K562 (cell line): ENCODE measurements at regions not wholly inside any gene's neighbourhood (a gene's known extent, or its start where the extent isn't known, plus 50 kb on each side); places are given as distances from the start of the nearest gene placed in this dataset.

Source experiments
- ATAC-seq: fragments of 200-7000 bp; cut with Tn5 transposase; 3 replicates; pipeline ENCODE4 v1.9.1; 2020; ENCODE audit warnings: moderate library complexity
- BruUV-seq: library from RNA; stranded (reverse); fragments of 400-500 nt; replicated peaks from 2 replicates; lab custom pipeline; 2021; lab: Mats Ljungman, UMichigan
- CTCF ChIA-PET: fragments of 300-600 bp; formaldehyde crosslinking; extraction: SDS; loops from one replicate; lab custom pipeline; 2021; ENCODE audit warnings: low intra/inter-chr PET ratio; lab: Yijun Ruan, JAX
- POLR2A ChIA-PET: fragments of 300-600, 350-650 bp; sonication (Branson Sonifier 250); formaldehyde crosslinking; extraction: SDS; loops from one replicate; lab custom pipeline; 2021; ENCODE audit warnings: antibody characterized with exemption, inconsistent platforms; lab: Yijun Ruan, JAX
- DNase-seq, 4 experiments: peaks; one replicate each; pipeline versions ENCODE4 v3.0.0 to v3.0.0-alpha.2; 2011 to 2018; ENCODE audit warnings: low spot score in 3 of 4, mixed read lengths in 3 of 4; ENCODE audit errors: extremely low read depth in 1 of 4
- FAIRE-seq: peaks from 2 replicates; lab custom pipeline; 2011; peaks lifted over from hg19 to GRCh38; lab: Jason Lieb, UNC
- H2AFZ ChIP-seq: 2 replicates; pipeline ENCODE4 v1.6.0; 2011; ENCODE audit warnings: low read depth, low read length, control low read depth, inconsistent platforms
- H3K27ac ChIP-seq: fragments of 200-600 bp; 3 replicates; pipeline ENCODE4 v1.8.0; 2011; ENCODE audit warnings: low read depth, mild to moderate bottlenecking, control low read depth, inconsistent platforms, low read length, moderate library complexity, mixed read lengths; ENCODE audit errors: extremely low read depth
- H3K27me3 ChIP-seq, 2 experiments: fragments of 300-600 bp in 1 of 2; 2 replicates in 1 of 2; 3 replicates in 1 of 2; pipeline versions ENCODE4 v1.6.0 to v1.8.0; 2011; ENCODE audit warnings: inconsistent platforms in 2 of 2, low read length in 2 of 2, mild to moderate bottlenecking in 1 of 2, mixed read lengths in 1 of 2, moderate library complexity in 1 of 2; ENCODE audit not compliant: control insufficient read depth in 2 of 2, insufficient read depth in 2 of 2
- H3K36me3 ChIP-seq: fragments of 300-600 bp; 3 replicates; pipeline ENCODE4 v1.8.0; 2011; ENCODE audit warnings: mild to moderate bottlenecking, low read length, inconsistent platforms; ENCODE audit not compliant: control insufficient read depth, insufficient read depth
- H3K4me1 ChIP-seq, 2 experiments: fragments of 200-600 bp in 1 of 2; replicated peaks in 1 of 2; 2 replicates in 1 of 2; 3 replicates in 1 of 2; pipeline versions ENCODE4 v1.5.1 to v1.8.0; 2011; ENCODE audit warnings: inconsistent platforms in 2 of 2, low read length in 2 of 2, mild to moderate bottlenecking in 1 of 2, mixed read lengths in 1 of 2, moderate library complexity in 1 of 2; ENCODE audit not compliant: control insufficient read depth in 2 of 2, insufficient read depth in 2 of 2
- H3K4me2 ChIP-seq: 2 replicates; pipeline ENCODE4 v1.6.1; 2011; ENCODE audit warnings: low read length, control low read depth, inconsistent platforms, mixed read lengths; ENCODE audit not compliant: insufficient read depth
- H3K4me3 ChIP-seq: fragments of 200-600 bp; sonication (generic), shearing (Covaris generic); 2 replicates; pipeline ENCODE4 v1.5.1; 2016; ENCODE audit warnings: control low read depth, inconsistent platforms
- H3K79me2 ChIP-seq: fragments of 200-600 bp; 3 replicates; pipeline ENCODE4 v1.8.0; 2011; ENCODE audit warnings: low read length, inconsistent platforms; ENCODE audit not compliant: control insufficient read depth, insufficient read depth
- H3K9ac ChIP-seq, 2 experiments: 2 replicates each; pipeline versions ENCODE4 v1.6.0 to v1.6.1; 2011; ENCODE audit warnings: low read depth in 2 of 2, low read length in 2 of 2, control low read depth in 1 of 2, inconsistent platforms in 1 of 2, mild to moderate bottlenecking in 1 of 2, mixed read lengths in 1 of 2; ENCODE audit not compliant: insufficient read depth in 1 of 2
- H3K9me1 ChIP-seq: one replicate; pipeline ENCODE4 v1.6.0; 2011; ENCODE audit warnings: inconsistent platforms, mild to moderate bottlenecking, low read length, moderate library complexity; ENCODE audit not compliant: control insufficient read depth, insufficient read depth
- H3K9me3 ChIP-seq: replicated peaks from 2 replicates; pipeline ENCODE4 v1.5.1; 2011; ENCODE audit warnings: low read depth, low read length, inconsistent platforms; ENCODE audit not compliant: control insufficient read depth, insufficient read depth
- H4K20me1 ChIP-seq: replicated peaks from 2 replicates; pipeline ENCODE4 v1.6.1; 2011; ENCODE audit warnings: low read length, inconsistent platforms, mixed read lengths; ENCODE audit not compliant: control insufficient read depth, insufficient read depth
- C11orf30 ChIP-seq: fragments of 450-650 bp; IDR thresholded peaks from 2 replicates; pipeline ENCODE4 v1.6.1; 2016; ENCODE audit warnings: low read depth, mild to moderate bottlenecking
- CAMTA2 ChIP-seq: fragments of 250-450 bp; sonication (Bioruptor Pico); conservative IDR thresholded peaks from 2 replicates; pipeline ENCODE4 v1.5.1; 2022
- EGR1 ChIP-seq: fragments of 450-650 bp; conservative IDR thresholded peaks from 2 replicates; pipeline ENCODE4 v1.6.1; 2017; ENCODE audit warnings: mild to moderate bottlenecking
- EHMT2 ChIP-seq: fragments of 450-650 bp; IDR thresholded peaks from 2 replicates; pipeline ENCODE4 v1.6.1; 2018; ENCODE audit warnings: antibody characterized with exemption
- JUN ChIP-seq, 2 experiments: sonication (generic) in 1 of 2; formaldehyde crosslinking in 1 of 2; IDR thresholded peaks; 2 replicates each; pipeline versions ENCODE4 v1.6.1 to v1.8.0; 2012 to 2022; ENCODE audit warnings: borderline replicate concordance in 2 of 2, mild to moderate bottlenecking in 2 of 2, improper control_type of control experiment in 1 of 2, low read depth in 1 of 2, low read length in 1 of 2, missing genetic modification reagents in 1 of 2
- LARP7 ChIP-seq: fragments of 450-650 bp; IDR thresholded peaks from 2 replicates; pipeline ENCODE4 v1.6.1; 2016
- MAFF ChIP-seq: IDR thresholded peaks from 2 replicates; pipeline ENCODE4 v1.6.1; 2012; ENCODE audit warnings: low read length, improper control_type of control experiment
- NFE2 ChIP-seq: IDR thresholded peaks from 2 replicates; pipeline ENCODE4 v1.6.1; 2014; ENCODE audit warnings: antibody characterized with exemption, low read depth
- RFX1 ChIP-seq: fragments of 450-650 bp; IDR thresholded peaks from 2 replicates; pipeline ENCODE4 v1.6.1; 2016; ENCODE audit warnings: mild to moderate bottlenecking, moderate library complexity
- SETDB1 ChIP-seq: IDR thresholded peaks from one replicate; pipeline ENCODE4 v1.6.1; 2012; ENCODE audit warnings: low read length, control low read depth, inconsistent platforms
- SMC3 ChIP-seq: conservative IDR thresholded peaks from 2 replicates; pipeline ENCODE4 v1.6.1; 2011; ENCODE audit warnings: low read depth, low read length, improper control_type of control experiment; ENCODE audit not compliant: insufficient read depth
- STAG1 ChIP-seq: sonication (generic); formaldehyde crosslinking; IDR thresholded peaks from 2 replicates; pipeline ENCODE4 v1.5.0; 2020; ENCODE audit warnings: missing genetic modification reagents, borderline replicate concordance
- ZFP91 ChIP-seq: sonication (generic); formaldehyde crosslinking; IDR thresholded peaks from 2 replicates; pipeline ENCODE4 v1.8.0; 2022; ENCODE audit warnings: mild to moderate bottlenecking, missing genetic modification reagents
- ZNF311 ChIP-seq: fragments of 250-450 bp; sonication (Bioruptor Pico); IDR thresholded peaks from 2 replicates; pipeline ENCODE4 v1.4.0; 2020; ENCODE audit warnings: mild to moderate bottlenecking, moderate library complexity
- WGBS: fragments of 100-300 bp; shearing (Covaris generic); methylation state at CpG from one replicate; pipeline ENCODE4 v1.1.6; 2016; ENCODE audit warnings: low coverage, mixed read lengths; ENCODE audit not compliant: insufficient coverage; ENCODE audit errors: missing lambda C conversion rate; 5-methylcytosine and 5-hydroxymethylcytosine counted together
- in situ Hi-C: fragments of 300-500 bp; cut with MboI; formaldehyde crosslinking; loops from 4 replicates; pipeline ENCODE4 v1.15.0; 2018; ENCODE audit warnings: inconsistent platforms, mixed read lengths
- intact Hi-C: fragments of 100-400 bp; cut with micrococcal nuclease; formaldehyde crosslinking; loops from 2 replicates; pipeline ENCODE4 v1.14.2; 2022

GRCh38 chr11:112797092-112797491 is 164.1 kb upstream of the NCAM1 start:
- Histone ChIP-seq H3K79me2 (no peaks in the 10 kb centered on the region), H2AFZ (no peak overlapping the region), H3K36me3 (no peaks in the 10 kb centered on the region), H3K9me3 (no peaks in the 10 kb centered on the region), H3K4me1 (no peaks in the 10 kb centered on the region), H4K20me1 (0 out of 2 replicates have a peak, but pooled peaks cover 4% of the 10 kb centered on the region), H3K4me2 (no peak overlapping the region), H3K9ac (no peak overlapping the region), H3K4me3 (no peak overlapping the region), H3K27ac (no peak overlapping the region), H3K9me1 (no peaks in the 10 kb centered on the region), H3K27me3 (peaks cover 0 to 23% of the 10 kb centered on the region in 2 experiments; a peak in 2 of 5 replicates)
- TF ChIP-seq RFX1 (peak; percentile 54), ZNF311 (CRISPR knock-in tag) (no peak)
- intact Hi-C loops: loop anchor here (5.0 to 10.0 kb wide), 2 partner anchors 315 to 512 kb away; no protein-coding TSS in a partner anchor
- in situ Hi-C loops: no loop called here
- ATAC-seq: no peak
- 4% methylated on average over 2 of the region's 2 CpGs for WGBS
- POLR2A ChIA-PET: no interaction called here
- no peak for DNase-seq
- no TSS peak for BruUV-seq
- CTCF ChIA-PET: interaction anchor here (1.4 kb wide), 1 partner anchor 493 kb away, joined by 3 read pairs; no protein-coding TSS in a partner anchor
- no peak for FAIRE-seq

- H3K36me3 ChIP-seq: no peaks in the 10 kb centered on the region
- intact Hi-C loops (loop anchor here (2.0 to 10.0 kb wide), 3 partner anchors 315 to 513 kb away; no protein-coding TSS in a partner anchor), in situ Hi-C loops (no loop called here)
- no peaks in the 10 kb centered on the region for H3K4me1 ChIP-seq
- 0 out of 2 replicates have a peak, but pooled peaks cover 4% of the 10 kb centered on the region for H4K20me1 ChIP-seq
- no peaks in the 10 kb centered on the region for H3K9me1 ChIP-seq
- peaks cover 0 to 23% of the 10 kb centered on the region in 2 experiments; a peak in 2 of 5 replicates for H3K27me3 ChIP-seq
- no peak overlapping the region for H3K4me3 ChIP-seq
- peak overlapping the region; percentile 37 for H3K4me2 ChIP-seq
- peak overlapping the region; percentile 61; the same call in 1 of the 2 replicates for H2AFZ ChIP-seq
- no peak overlapping the region for H3K27ac ChIP-seq
- WGBS: 5% methylated on average over 14 of the region's 14 CpGs
- no peaks in the 10 kb centered on the region for H3K9me3 ChIP-seq
- peak; percentile 86 for FAIRE-seq
- no peaks in the 10 kb centered on the region for H3K79me2 ChIP-seq
- ChIA-PET POLR2A (interaction anchor here (0.7 kb wide), 1 partner anchor 8 kb away, joined by 3 read pairs; no protein-coding TSS in a partner anchor), CTCF (interaction anchor here (1.4 kb wide), 1 partner anchor 492 kb away, joined by 3 read pairs; no protein-coding TSS in a partner anchor)
- DNase-seq: peak; percentile 65 to 69 (median 68)
- ATAC-seq: peak; percentile 92
- no peak overlapping the region for H3K9ac ChIP-seq
- BruUV-seq: no TSS peak
- TF ChIP-seq STAG1 (peak; percentile 27; the same call in 1 of the 2 replicates), CAMTA2 (CRISPR knock-in tag) (no peak), MAFF (peak; percentile 42; the same call in 1 of the 2 replicates), SMC3 (peak; percentile 52), LARP7 (no peak), JUN (IDR thresholded peaks at IDR 0.05; ENCODE audit: borderline replicate concordance, low read depth, low read length) (0 out of 2 replicates have a peak, but pooled peaks have one; percentile 56), JUN (CRISPR knock-in tag; IDR thresholded peaks at IDR 0.05; ENCODE audit: borderline replicate concordance) (no peak), EHMT2 (peak; percentile 68; the same call in 1 of the 2 replicates), ZFP91 (CRISPR knock-in tag) (no peak), NFE2 (peak; percentile 78), C11orf30 (peak; percentile 62), EGR1 (peak; percentile 23; the same call in 1 of the 2 replicates), SETDB1 (no peak)
Measured at GRCh38 chr11:112797648-112798293, 163.4 kb upstream of the NCAM1 start.
